ENCODE measurements at regions not wholly inside any gene's neighbourhood (a gene's known extent, or its start where the extent isn't known, plus 50 kb on each side); places are given as distances from the start of the nearest gene placed in this dataset.

DNA sequence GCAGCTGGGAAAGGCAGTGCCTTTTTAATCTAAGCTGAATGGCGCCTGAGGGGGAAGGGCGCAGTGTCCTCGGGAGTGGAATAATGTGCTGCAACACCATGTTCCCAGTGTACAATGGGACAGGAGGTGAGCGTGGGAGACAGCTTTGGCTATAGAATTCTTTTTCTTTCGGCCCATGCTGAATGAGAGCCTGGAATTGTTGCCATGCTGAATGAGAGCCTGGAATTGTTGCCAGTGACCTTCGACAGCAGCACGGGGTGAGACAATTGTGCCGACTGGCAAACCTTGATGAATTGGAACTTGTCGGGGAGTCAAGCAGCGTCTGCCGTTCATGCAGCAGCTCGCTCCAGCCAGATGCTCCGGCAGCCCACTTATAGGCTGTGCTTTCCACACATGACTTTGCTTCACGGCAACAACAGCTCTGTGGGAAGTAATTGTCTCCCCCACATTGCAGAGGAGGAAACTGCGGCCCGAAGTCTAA is 141.4 kb upstream of the E2F8 start:
- DNase-seq (ENCODE audit: extremely low read depth, low read depth): no peak

DNA sequence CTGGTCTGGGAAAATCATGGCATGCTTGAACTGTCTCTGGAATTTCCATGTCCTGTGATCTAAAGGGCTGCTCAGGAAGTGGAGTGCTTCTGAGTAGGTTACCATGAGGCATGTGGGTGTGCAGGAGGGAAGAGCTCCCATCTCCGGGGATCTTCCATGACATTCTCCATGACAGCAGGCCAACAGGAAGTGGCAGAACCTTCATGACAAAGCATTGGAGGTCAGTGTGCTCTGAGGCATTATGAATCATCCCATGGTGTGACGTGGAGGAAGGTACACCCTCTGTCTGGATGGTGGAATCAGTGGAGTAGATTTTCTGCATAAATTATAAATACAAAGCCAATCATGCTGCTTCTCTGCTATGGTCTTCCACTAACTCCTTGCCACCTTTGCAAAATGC is 139.6 kb upstream of the E2F8 start:
- DNase-seq (ENCODE audit: extremely low read depth, low read depth): peak; percentile 31

DNA sequence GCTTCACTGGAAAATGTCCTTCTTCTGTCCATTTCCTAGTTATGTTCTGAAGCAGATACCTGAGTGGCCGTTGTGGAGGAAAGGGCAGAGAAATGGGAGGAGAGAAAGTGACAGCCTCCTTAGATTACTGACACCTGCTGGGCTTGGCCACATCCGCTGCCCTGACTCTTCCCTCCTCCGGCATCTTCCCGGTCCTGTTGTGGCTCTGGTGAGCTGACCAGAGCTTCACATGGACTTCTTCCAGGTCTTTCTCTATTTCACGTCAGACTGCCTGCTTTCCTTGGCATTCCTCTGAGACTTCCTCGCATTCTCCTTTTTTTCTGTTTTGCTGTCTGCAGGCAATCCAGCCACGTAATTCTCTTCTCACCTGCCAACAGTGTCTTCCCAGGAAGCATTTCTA is 138.7 kb upstream of the E2F8 start:
- no peak for DNase-seq (ENCODE audit: extremely low read depth, low read depth)

DNA sequence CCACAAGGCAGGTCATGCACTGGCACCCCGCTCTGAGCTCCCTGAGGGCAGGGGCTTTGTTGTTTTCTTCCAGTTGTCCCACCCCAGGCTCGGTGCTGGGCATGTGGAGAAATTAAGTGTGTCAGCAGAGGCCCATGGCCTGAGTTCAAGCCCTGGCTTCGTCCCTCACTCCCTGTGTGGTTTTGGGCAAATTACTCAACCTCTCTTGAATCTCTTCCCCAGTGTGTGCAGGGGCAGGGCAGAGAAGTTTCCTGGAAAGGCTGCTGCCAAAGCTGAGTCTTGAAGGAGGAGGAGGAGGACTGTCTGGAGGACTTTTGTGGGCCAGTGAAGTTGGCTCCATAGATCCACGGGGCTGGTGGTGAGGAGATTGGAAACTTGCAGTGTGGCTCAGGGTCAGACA is 138.1 kb upstream of the E2F8 start:
- DNase-seq (ENCODE audit: extremely low read depth, low read depth): no peak

DNA sequence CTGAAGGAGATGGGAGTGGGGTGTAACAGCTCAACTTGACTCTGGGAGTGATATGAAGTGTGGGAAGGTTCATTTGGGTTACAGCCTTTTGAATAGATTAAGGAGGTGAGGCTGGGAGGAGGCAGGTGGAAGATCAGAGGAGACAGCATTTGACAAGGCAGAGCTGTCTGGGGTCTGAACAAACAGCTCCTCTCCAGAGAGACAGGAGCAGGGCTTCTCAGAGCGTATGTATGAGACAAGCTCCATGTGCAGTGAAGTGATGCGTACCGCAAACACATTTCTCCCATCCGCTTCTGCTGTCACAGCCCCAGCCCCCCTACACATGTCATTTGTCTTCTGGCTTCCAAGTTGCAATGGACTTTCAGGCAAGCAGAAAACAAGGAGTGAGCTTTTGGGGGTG is 137.1 kb upstream of the E2F8 start:
- DNase-seq (ENCODE audit: extremely low read depth, low read depth): no peak

DNA sequence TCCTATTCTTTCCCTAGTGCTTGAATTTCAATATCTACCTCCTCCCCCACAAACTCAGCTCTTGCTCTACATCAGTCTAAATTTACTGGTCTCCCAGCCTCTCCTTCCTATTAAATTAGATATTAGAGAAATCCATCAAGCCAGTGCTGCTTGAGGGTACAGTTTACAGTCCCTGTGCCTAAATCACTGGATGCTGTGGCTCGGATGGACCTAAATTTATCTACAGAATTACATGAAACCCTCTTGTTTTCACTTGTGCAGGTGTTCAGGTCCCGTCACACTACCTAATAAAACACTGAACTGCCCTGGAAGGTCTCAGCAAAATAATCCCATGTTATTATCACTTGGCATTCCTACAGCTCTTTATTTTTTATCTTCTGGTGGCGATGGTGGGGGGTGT is 134.7 kb upstream of the E2F8 start:
- no peak for DNase-seq (ENCODE audit: extremely low read depth, low read depth)

DNA sequence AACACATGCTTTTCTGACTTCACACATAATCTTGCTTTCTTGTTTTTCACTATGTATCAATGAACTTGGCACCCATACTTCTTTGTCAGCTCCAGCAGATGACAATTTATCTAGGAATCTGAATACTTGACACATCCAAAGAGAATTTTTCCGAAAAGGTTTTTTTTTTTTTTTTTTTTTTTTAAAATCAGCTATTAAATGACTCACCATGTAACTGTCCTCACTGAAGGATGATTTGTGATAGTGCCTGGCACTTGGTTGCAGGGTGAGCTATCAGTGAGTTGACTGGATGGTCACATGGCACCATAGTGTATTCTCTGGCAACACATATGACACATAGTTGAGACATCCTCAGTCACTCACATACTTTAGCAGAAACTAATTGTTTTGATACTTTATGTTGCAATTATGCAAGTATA is 133.4 kb upstream of the E2F8 start:
- peak; percentile 44 for DNase-seq (ENCODE audit: extremely low read depth, low read depth)

DNA sequence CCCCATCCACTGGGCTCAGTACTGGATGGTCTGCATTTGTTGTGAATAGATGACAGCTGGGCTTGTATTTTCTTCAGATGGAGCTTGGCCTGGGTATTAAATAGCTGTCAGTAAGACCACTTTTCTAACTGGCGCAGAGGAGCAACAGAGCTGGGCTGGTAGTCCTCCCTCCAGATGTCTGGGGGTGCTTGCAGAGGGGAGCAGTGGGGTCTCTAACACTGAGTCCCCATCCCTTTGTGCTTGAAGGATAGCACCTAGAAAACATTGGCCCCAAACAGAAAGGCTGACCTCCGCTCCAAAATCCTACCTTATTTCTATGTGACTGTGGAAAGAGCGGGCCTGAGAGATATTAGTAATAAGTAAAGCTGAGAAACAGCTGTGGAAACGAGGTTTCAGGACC is 131.6 kb upstream of the E2F8 start:
- DNase-seq (ENCODE audit: extremely low read depth, low read depth): no peak

DNA sequence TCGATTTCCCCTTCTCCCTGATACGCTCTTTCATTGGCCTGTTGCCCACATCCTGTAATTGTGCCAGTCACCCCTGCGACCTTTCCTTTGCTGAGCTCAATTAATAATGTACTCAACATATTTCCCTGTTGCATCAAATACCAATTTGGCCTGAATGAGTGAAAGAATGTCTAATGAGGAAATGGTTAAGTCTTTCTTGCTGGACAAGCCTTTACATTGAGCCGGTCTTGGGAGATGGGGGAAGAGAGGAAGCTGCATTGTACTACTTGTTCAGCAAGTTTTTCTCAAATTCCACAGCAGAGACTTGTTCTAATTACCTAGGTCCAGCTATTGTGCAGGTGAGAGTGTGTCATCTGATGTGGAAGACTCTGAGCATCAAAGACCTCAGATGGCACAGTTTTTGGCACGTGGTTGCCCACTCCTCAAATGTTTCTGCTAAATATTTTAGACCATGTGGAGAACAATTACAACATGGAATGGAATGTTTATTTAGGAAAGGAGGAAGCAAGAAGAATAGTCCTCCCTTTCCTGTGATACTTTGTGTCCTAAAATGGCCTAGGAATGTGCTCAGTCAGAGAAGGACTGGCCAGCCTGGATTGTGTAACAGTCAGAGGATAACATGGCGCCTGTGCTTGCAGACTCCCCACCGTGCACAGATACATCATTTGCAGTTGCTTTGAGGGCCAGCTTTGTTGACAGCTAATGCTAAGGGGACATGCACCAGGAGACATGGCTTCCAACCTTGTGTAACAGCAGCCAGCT is 129.5 kb upstream of the E2F8 start:
- DNase-seq (ENCODE audit: extremely low read depth, low read depth): no peak

DNA sequence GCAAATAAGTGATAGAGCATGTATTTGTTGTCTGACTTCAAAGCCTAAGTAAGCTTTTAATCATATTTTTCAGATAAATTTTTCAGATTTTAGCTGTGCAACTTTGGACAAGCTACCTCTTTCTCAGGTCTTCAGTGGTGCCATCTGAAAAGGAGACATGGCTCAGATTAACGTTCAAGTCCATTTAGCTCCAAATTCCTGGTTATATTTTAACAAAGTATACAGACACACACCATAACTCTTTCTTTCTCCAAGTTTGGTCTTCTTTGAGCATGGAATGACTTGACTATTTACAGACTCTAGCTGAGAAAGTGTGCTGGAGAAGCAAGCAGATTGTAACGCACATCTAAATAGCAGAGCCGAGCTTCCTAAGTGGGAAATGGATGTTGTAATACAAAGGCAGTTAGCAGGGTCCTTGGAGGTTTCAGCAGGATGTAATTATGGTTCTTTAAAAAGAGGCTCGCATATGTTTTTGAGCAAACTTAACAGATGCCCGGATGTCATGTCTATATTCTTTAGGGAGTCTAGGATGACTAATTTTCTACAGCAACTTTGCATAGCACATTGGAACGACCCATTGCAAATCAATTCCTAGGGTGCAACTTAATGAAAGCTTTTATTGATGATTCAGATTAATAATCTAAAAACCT is 128.1 kb upstream of the E2F8 start:
- DNase-seq (ENCODE audit: extremely low read depth, low read depth): no peak

DNA sequence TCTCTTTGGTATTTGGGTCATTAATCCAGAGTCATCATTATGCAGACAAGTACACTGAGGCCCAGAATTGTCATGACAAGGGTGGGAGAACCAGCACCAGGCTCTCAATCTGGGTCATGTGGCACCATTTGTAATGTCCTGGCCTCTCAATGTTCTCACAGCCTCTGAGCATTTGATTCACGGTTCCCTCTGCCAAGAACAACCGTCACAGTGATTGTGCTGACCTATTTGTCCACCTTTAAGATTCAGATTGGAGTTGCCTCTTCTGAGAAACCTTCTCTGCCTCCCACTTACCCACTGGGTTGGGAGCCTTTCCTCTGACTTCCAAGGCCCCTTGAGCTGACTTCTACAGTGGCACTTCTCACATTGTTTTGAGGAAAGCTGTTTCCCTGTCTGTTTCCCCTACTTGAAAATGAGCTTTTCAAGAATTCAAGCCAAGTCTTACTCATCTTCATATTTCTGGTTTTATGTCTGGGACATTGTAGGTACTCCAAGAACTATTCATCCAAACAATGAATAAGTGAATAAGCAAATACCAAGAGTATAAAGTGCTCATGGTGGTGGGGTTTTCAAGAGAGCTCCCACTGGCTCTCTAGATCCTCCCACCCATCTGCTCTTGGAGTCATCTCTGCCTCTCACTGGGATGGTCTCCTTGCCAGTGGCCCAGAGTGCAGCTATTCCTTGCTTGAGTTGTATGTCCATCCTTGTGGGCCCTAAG is 126.4 kb upstream of the E2F8 start:
- no peak for DNase-seq (ENCODE audit: extremely low read depth, low read depth)

DNA sequence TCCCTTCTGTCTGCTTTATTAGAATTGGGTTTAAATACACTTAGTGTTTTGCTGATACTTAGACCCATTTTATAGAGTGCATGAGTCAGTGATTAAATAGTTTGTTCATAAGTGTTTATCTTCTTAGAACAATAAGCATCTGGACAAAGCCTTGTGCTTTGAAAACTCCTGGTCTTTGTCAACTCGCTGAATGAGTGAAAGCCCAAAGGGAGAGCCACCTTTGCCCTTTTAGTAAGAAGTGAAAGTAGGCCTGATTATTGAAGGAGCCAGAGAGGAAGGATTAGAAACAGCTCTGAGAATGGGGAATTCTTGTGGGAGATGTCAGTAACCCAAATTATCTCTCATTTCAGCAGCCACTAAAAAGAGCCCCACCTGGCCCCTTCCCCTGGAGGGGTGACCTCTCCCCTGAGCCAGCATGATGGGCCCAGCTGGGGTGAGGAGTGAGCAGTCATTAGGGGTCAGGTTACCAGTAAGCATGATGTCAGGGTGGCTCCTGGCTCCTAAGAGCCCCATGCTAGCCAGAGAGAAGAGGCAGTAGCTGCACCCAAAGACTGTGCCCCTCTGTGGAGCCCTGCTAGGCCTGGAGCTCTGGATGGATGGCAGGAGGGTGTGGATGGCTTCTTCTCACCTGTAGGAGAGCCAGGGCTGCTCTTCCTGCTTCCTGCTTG is 125.1 kb upstream of the E2F8 start:
- DNase-seq (ENCODE audit: extremely low read depth, low read depth): no peak

DNA sequence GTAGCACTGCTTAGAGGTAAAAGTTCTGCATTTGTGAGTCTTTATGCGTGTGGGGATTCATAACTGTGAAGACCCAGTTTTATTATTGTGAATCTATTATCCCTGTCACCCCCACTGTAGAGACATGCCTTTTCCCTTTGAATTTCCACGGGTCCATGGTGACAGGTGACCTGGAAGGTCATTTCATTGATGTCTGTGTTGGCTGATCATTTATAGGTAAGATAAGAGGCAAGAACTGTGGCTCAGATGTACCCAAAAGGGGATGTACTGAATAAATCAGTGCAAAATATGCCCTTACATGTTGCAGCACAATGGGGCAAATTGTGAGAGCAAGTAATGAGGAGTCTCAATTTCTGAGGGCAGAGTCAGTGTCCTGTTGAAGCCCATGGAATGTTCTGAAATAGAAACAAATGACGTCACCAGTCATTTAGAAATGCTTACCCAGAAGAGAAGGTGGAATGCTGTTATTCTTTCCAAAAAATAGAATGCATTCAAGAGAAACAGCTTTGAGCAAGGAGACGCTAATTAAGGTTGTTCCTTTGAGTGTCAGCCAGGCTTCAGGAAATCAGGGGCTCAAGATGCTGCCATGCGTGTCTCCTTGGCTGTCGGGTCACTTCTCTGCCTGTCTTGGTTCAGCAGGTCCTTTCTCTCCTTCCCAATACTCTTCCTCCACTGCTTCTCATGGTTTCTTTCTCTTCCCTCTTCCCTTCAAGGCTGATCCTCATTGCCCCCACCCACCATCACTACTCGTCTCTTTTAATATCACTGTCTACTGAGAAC is 118.7 kb upstream of the E2F8 start:
- no peak for DNase-seq (ENCODE audit: extremely low read depth, low read depth)

DNA sequence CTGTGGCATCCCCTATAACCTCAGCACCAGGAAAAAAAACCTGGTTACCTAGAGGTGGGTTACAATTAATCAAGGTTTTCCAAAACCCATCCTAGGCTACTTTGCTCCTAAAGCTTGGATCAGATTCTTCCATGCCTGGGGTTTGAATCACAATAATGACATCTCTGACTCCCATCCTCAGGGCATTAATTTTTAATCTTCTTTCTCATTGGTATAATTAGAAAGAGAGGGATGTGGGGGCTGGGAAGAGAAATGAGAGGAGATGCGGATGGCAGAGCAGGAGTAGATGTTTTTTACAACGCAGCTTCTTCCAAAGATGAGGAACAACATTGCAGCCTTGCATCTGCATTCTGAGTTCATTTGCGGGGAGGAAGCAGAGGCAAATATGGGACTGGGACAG is 117.2 kb upstream of the E2F8 start:
- no peak for DNase-seq (ENCODE audit: extremely low read depth, low read depth)

DNA sequence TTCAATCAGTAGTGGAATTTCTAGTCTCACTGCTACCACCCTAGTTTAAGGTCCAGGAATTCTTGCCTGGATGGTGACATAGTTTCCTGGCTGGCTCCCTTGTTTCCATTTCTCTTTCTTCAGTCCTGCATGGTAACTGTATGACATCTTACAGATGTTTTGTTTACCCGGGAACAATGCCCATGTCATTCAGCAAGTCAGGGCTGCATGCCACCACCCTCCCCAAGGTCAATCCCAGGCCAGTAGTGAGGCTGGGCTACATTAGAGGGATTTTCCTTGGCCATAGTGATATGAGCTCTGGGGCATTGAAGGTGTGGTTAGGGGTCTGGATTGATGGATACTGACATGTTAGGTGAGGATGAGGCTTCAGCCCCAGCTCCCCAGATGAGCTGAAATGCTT is 114.9 kb upstream of the E2F8 start:
- DNase-seq (ENCODE audit: extremely low read depth, low read depth): no peak

DNA sequence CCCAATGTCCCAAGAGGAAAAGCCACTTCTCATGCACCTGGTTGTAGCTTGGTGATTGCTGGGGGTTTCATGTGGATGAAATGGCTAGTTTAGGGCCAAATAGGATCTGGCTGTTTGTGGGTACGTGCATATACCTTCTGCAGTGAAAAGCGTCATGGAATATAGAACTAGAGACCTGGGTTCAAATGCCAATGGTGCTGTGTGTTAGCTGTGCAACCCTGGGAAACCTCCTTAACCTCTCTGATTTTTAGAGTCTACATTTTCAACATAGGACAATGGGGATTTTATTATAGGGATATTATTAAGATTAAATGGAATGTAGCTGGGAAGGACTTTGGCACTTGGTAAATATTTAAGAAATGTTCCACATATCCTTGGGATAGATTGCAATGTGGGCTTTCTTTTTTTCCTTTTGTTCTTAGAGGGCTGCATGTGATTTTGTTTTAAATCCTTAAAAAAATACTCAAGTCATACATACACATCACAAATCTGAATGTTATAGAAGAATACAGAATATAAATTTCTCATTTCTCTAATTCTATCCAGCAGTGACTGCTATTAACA is 112.6 kb upstream of the E2F8 start:
- DNase-seq (ENCODE audit: extremely low read depth, low read depth): no peak

DNA sequence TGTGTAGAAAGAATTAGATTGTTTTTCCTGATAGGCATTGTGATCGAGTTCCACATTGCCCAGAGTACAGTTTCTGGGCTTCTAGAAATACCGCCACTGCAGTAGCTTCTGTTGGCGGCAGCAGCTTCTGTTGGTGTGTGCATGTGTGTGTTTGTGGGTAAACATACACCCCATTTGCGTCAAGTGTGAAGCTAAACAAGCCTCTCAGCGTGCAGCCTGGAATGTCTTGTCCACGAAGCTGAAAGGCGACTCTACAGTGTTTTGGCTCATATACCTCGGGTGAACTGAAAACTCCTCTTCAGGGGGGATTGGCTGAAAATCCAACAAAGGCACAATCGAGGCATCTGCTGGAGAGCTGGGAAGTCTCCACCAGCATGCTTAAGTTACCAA is 112.0 kb upstream of the E2F8 start:
- DNase-seq (ENCODE audit: extremely low read depth, low read depth): no peak

DNA sequence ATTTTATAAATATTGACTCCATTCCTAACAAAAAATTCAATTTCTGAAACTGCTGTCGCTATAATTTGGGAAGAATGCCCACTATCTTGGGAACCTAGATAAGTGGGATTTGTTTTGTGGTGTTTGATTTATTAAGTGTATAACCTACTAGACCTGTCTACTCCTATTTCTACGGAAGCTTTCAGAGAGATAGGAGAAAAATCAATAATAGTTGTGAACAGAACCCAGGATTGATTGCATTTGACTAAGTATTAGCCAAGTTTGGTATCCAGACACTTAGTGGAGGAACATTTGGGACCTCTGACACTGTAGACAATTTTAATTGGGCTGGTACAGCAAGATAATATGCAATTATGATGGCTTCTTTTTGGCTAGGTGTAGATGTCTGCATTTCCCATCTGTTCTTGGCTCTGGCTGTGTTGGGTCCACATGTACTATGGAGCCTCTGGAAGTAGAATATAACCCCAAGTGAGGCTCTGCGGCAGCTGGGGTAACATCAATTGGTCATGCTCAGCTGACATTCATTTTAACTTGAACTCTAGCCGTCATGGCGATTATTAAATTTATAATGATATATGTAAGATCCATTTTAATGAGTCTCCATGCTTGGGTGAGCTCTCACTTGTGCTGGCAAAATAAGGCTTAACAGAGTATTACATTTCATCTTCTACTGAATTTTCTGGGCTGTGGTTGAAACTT is 111.5 kb upstream of the E2F8 start:
- no peak for DNase-seq (ENCODE audit: extremely low read depth, low read depth)

DNA sequence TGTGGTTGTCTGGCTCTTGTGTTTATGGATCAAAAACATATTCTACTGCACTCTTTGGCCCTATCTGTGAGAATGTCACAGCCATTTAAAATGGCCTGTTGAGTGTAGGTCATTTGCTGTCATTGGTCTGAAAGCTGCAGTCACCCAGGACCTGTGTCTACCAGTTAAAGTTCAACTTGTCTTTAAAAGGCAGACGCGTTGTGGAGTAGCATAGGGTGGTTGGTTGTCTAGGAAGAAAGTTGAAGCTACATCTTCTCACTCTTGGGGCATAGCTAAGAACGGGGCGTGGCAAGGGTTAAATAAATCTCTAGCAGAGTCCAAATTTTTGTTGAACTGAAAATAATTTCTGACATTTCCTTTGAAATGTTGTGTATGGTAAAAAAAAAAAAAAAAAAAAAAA is 110.7 kb upstream of the E2F8 start:
- DNase-seq (ENCODE audit: extremely low read depth, low read depth): no peak

DNA sequence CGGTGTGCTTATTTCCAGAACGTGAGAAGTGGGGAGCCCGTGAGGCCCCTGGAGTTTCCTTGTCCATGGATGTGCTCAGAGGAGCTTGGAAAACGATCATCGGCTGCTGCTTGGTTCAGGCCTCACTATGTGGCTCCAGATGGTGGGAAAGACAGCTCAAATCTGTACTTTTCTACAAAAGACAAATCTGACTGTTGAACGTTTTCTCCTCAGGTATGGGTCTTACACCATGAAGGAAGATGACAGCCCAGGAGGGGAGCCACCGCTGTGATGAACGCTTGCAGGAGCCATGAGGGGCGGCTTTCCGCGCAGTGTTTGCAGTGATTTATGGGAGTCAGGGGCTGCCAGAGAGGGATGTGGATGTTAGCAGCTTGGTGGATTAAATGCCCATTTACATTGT is 109.4 kb upstream of the E2F8 start:
- no peak for DNase-seq (ENCODE audit: extremely low read depth, low read depth)

All from NCI-H460 (cell line).